HG02970 (cell line): ENCODE measurements at regions not wholly inside any gene's neighbourhood (a gene's known extent, or its start where the extent isn't known, plus 50 kb on each side); places are given as distances from the start of the nearest gene placed in this dataset.

Experiments used
- ATAC-seq: cut with Tn5 transposase; IDR thresholded peaks from one replicate; pipeline ENCODE4 v1.9.1; 2021; ENCODE audit warnings: mild to moderate bottlenecking, moderate library complexity, moderate number of reproducible peaks; ENCODE audit not compliant: unreplicated experiment, low FRiP score

GRCh38 chr16:60328152-60328551, 1594.0 kb upstream of the GOT2 start:
- ATAC-seq, result no peak

DNA sequence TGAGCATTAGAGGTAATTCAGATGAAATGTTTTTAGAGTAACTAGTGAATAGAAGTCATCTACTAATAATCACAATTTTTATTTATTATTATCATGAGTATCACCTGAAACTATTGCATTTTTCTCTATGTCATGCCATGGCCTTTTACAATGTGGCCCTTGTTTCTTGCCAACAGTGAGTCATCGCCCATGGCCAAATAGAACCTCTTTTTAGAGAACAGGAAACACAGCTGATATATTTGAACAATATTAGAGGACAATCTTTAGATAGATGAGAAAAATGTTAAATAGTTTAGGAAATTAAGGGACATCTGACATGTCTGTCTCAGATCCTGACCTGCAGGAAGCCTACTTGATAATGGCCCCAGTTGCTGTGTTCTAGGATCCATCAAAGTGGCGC, 1584.4 kb upstream of the GOT2 start:
- no peak for ATAC-seq

DNA sequence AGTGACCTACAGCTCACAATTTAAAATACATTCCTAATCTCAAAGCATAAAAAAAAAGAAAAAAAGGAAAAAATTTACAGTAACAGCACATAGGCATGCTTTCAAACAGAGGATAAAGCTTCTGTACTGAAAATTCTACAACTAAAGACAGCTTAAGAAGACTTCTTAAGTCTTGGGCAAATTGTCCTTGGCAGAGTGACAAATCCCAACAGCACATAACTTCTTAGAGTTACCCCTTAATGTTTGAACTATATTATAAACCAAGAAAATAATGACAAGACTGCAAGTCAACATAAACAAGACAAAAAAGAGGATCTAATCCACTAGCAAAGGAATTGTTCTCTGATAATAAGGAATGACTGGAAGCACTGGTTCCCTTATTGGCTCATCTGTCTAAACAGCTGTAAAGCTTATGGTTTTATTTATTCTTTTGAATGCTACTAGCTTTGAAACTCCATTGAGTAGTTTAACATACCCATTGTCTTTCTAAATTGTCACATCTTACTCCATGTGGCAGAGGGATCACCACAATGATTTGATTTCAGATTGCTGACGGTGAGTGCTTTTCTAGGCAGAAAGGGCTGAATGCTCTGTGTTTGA, 1576.8 kb upstream of the GOT2 start:
- ATAC-seq, result no peak

- no peak for ATAC-seq
These were observed 1570.6 kb upstream of the GOT2 start for GRCh38 chr16:60304720-60305119.

- no peak for ATAC-seq
These were observed 1570.0 kb upstream of the GOT2 start for GRCh38 chr16:60304066-60304465.

- no peak for ATAC-seq
These were observed 1568.6 kb upstream of the GOT2 start for GRCh38 chr16:60302676-60303075.

GRCh38 chr16:60302261-60302660, 1568.1 kb upstream of the GOT2 start:
- ATAC-seq, result no peak

- ATAC-seq, result no peak
These were observed 1565.2 kb upstream of the GOT2 start for GRCh38 chr16:60299241-60299776.

DNA sequence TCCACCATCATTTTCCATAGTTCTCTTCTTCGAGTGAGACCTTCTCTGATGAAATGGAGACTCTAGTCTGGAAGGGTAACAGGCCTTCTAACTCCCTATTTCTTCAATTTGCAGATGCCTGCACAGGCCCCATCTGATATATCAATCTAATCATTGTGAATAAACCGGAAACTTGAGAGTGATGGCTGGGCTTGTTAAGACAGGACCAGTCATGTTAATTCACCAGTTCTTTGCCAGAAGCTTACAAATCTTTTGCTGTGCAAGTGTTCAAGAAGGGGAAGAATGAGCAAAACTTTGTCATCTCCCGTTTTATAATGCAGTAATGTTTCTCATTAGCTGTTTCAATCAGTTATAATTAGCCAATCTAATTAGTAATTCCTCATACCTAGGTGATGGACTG, 1561.3 kb upstream of the GOT2 start:
- no peak for ATAC-seq

- no peak for ATAC-seq
These were observed 1551.7 kb upstream of the GOT2 start for GRCh38 chr16:60285794-60286193.

GRCh38 chr16:60279061-60279665, 1545.0 kb upstream of the GOT2 start:
- ATAC-seq, result no peak

- no peak for ATAC-seq
These were observed 1540.4 kb upstream of the GOT2 start for GRCh38 chr16:60274431-60275019.

GRCh38 chr16:60271781-60272180, 1537.7 kb upstream of the GOT2 start:
- no peak for ATAC-seq

GRCh38 chr16:60271025-60271771, 1537.1 kb upstream of the GOT2 start:
- ATAC-seq, result no peak

GRCh38 chr16:60261425-60261824, 1527.3 kb upstream of the GOT2 start:
- no peak for ATAC-seq

DNA sequence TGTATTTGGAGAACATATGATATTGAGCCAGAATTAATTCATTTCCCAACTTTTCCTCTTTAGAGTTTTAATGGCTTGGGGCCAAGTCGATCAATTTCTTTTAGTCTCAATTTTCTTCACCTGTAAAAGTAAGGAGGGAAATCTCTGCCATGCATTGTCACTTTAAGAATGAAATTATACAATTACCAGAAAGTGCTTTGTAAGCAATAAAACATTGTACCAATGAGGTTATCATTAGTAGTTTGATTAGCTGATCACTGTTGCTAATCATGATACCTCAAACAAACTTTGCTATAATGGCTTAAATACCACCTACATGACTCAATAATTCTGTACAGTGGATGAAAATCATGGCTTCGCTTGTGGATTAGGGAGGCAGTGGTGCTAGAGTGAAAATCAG, 1525.8 kb upstream of the GOT2 start:
- no peak for ATAC-seq

GRCh38 chr16:60246086-60246485, 1512.0 kb upstream of the GOT2 start:
- no peak for ATAC-seq

GRCh38 chr16:60241671-60242070, 1507.6 kb upstream of the GOT2 start:
- ATAC-seq, result no peak

DNA sequence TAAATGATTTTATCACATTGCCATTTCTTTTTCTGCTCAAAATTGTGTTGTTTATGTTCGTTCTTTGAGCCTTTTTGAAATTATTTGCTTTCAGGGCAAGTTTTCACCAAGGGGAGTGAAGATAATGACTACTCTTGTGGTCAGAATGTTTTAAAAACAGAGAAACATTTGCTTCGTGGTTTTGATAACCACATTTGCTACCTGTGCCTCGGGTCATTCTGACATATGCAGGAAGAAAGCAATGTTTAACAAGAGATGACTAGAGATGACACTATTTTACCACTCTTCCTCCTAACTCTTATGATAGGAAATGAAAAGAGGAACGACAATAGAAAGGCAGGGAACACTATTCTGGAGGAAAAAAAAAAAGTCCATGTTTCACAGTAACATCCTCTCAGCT, 1496.5 kb upstream of the GOT2 start:
- no peak for ATAC-seq

GRCh38 chr16:60225541-60225940, 1491.4 kb upstream of the GOT2 start:
- no peak for ATAC-seq

DNA sequence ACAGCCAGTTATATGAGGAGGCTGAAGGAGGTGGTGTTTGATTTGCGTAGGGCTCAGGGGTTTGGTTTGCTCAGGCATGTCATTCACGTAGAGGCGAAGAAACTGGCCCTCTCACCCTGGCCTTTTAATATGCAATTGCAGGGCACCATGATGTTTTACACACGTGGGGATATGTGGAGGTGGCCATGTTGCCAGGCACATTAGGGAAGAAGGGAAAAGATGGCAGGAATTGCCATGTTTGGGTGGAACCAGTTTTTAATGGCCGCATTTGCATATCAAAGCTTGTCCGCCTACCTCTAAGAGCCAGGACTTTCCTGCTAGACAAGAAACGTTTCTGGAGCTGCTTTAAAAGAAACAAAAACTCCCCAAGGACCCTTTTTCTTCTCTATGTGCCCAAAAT, 1483.7 kb upstream of the GOT2 start:
- no peak for ATAC-seq
